Globus pallidus (tissue), 1 donor: ENCODE measurements at regions not wholly inside any gene's neighbourhood (a gene's known extent, or its start where the extent isn't known, plus 50 kb on each side); places are given as distances from the start of the nearest gene placed in this dataset.
A peak's percentile ranks its signal among the peaks of the same experiment; 100 is the strongest.

Experiments used
- DNase-seq: peaks from one replicate; pipeline ENCODE4 v3.0.0-alpha.2; 2015; ENCODE audit warnings: low spot score

DNA sequence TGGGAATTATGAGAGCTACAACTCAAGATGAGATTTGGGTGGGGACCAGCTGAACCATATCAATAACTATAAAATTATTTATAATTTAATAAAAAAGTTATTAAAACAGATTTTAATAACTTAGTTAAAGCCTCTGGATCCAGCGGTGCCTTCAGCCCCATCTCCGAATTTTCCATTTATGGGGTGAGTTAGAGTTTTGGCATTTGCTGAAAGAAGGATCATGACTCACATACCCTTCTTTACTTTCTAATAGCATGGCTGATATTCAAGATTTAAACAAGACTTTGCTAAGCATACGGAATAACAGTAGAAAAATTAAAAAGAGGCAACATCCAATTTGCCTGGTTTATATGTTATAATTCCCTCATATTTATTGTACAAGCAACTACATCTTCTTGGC, 94.5 kb downstream of the RDH14 start:
- DNase-seq = no peak

DNA sequence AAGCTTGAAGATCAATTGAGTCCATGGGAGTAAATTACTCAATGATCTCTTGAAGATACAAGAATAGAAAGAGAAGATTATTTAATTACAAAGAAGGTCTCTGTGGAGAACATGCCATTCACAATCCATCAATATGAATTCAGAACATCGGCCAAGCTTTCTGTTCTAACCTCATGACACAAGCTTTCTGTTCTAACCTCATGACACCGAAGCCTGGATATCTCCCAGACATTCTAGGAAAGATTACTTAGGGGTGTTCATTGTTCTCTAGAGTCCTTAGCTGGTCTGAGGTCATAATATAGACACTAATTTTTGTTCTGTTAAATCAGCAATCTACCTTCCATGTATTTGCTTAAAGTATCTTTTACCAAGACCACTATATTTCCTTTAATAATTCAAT, 95.5 kb downstream of the RDH14 start:
- DNase-seq = no peak

GRCh38 chr2:18456026-18456425, 104.4 kb downstream of the RDH14 start:
- peak; percentile 65 for DNase-seq

GRCh38 chr2:18455236-18455862, 105.1 kb downstream of the RDH14 start:
- no peak for DNase-seq

- DNase-seq = no peak
These were observed 105.7 kb downstream of the RDH14 start for GRCh38 chr2:18454692-18455235.

- DNase-seq = no peak
These were observed 113.7 kb downstream of the RDH14 start for GRCh38 chr2:18446715-18447114.

DNA sequence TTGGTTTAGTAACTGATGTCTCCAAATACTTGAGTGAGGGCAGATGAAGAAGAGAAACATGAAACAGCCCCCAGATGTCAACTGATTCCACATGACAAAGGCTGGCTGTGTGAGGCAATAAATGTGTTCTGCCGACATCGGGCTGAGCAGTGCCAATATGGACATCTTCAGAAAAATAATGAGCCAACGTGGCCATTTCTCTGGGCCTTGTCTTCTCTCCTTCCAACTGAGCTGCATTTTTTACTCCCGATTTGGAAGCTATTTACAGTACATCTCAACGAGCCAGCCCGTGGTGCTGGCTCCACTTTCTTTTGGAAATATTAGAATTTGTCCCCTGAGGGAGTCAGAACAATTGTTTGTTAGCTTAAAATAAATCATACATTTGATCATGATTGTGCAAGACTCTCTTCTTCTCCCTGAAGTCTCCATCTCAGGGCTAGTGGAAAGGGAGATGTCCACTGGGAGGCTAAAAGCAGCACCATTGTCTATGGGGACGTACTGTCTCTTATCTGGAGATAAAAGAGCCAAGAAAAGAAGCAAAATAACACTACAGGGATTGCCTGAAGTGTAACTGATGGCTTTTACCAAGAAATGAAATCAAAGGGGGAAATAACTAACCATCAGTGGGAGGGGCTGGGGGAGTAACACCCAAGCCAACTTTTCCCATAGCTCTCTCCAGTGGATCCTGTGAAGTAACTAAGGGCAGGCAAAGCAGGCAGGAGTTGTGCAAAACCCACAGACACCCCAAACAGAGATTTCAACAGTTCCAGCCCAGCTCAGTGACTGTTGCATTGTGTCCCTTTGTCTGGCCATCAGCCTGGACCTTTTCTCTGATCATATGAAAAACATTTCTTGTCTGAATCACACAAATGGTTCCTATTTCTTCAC, 114.8 kb downstream of the RDH14 start:
- no peak for DNase-seq

DNA sequence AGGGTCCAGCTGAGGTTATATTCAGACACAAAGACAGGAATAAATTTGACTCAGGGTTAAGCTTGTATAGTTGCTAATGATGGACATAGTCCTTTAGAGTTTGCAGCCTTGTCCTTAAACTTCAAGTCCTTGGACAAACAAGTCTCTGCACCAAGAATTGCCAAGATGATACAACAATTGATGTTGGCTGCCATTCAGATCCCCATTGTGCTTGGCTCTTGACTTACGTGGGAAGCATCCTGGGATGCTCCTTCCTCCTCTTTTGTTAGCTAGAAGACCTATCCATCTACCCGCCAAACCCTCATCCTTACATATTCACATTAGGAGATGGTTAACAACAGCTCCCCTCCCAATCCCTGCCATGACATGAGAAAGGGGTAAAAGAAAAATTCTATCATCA, 115.6 kb downstream of the RDH14 start:
- no peak for DNase-seq

GRCh38 chr2:18441583-18441982, 118.9 kb downstream of the RDH14 start:
- DNase-seq = no peak

GRCh38 chr2:18440777-18441176, 119.7 kb downstream of the RDH14 start:
- DNase-seq = no peak

DNA sequence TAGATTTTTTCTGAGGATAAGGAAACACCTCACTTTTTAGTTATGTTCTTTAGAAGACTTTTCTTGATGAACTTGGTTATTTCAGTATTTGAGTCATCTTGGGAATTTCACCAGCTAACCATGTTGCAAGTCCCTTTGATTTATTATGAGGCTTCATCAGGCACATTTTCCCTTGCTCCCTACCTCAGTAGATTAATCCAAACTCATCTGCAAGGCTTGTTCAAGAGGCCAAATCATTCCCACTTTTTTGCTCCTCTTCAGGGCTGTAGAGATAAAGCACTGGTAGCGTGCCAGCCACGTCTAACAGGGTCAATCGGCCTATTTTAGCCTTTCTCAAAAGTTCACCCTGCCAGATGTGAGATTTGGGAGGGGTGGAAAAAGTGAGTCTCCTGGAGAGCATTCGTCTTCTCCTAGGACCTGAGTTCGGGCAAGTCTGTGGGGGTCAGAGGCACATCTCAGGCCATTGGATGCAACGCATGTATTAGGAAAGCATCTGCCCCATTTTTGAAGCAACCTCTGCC, 120.3 kb downstream of the RDH14 start:
- DNase-seq = no peak

- no peak for DNase-seq
These were observed 120.7 kb downstream of the RDH14 start for GRCh38 chr2:18439716-18440115.

- no peak for DNase-seq
These were observed 122.5 kb downstream of the RDH14 start for GRCh38 chr2:18437909-18438308.

DNA sequence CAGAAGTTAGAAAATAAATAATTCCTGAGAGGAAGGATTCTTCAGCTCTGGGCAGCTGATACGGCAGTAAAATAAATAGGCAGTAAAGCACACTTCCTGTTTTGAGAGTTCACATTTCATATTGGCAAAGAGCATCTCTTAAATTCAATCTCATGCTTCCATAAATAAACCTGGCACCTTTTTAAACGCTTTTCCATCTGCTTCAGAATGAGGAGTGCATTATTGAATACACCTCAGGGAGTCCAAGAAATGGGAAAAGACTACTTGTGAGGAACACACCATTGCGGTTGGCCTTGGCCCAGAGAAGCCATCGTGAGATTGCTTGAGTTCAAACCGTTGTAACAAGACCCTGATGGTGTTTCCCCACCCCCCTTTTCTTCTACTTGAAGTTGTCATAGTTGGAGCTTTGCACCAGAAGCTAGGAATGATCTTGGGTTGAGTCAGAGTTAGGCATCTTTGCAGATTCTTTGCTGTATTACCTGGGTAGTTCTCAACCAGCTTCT, 123.9 kb downstream of the RDH14 start:
- DNase-seq = no peak

- peak; percentile 60 for DNase-seq
These were observed 124.9 kb downstream of the RDH14 start for GRCh38 chr2:18435426-18436037.

DNA sequence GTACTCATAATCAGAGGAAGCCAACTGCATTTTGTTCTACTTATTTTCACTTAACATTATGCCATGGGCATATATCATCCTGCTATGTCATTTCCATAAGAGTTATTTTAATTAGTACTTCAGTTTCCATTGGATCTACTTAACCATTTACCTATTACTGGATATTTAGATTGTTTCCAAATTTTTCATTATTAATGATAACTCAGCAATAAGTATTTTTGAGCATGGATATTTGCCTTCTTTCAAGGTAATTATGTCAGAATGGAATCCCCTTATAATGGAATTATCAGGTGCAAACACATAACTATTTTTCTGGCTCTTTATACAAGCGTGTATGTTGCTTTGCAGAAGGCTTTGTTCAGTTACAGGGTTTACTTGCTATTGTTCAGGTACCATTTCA, 126.6 kb downstream of the RDH14 start:
- no peak for DNase-seq

DNA sequence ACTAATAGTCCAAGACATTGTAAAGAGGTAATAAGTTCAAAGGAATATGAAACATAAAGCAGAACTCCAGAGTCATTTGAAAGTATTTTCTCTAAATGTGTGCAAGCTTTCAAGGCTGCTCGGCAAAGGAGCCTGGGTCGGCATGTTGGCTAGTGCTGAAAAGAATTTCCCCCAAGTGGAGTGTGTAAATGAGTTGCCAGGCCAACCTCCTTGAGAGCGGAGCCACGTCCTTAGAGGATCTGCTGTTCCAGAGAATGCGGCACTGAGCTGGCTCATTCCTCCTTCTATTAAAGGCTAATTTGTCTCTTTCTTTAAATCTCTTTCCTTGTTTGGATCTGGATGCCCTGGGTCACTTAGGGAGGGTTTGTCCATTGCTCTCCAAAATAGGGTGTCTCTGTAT, 127.5 kb downstream of the RDH14 start:
- no peak for DNase-seq

- peak; percentile 68 for DNase-seq
These were observed 129.3 kb downstream of the RDH14 start for GRCh38 chr2:18430996-18431748.

- DNase-seq = no peak
These were observed 131.9 kb downstream of the RDH14 start for GRCh38 chr2:18428516-18428915.

DNA sequence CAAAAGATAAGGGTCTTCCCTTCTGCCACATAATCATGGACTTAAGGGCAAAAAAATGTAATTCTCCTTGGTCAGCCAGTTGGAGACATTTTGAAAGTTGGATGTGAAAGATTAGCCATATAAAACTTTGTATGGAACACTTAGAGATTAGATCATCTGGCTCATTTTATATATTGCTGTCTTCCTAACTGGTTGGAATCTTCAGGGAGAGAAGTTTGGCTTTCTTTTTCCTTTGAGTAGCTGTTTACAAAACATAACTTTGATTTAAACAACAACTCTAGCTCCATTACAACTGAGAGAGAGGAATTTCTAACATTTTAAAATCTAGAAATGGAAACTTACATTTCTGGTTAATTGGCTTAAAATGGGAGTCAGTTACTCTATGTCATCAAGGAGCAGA, 132.7 kb downstream of the RDH14 start:
- DNase-seq = no peak

DNA sequence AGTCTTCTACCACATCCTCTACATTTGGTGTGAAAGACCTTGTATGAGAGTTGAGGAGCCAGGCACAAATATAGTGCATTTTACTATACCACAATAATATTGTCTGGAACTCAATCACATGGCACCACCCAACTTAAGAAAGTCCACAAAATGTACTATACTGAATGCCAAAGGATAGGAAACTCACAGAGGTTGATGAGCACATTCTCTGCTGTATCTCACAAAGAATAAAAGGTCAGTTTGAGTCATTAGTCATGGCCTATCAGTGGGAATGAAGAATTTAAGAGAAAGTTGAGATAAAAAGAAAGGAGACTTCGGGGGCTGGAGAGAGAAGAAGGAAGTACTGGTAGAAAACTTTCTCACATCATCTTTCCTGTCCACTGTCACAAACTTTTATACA, 134.3 kb downstream of the RDH14 start:
- DNase-seq = no peak
